GM21360 (cell line): ENCODE measurements at regions not wholly inside any gene's neighbourhood (a gene's known extent, or its start where the extent isn't known, plus 50 kb on each side); places are given as distances from the start of the nearest gene placed in this dataset.

Experiments
- ATAC-seq: cut with Tn5 transposase; IDR thresholded peaks from one replicate; pipeline ENCODE4 v1.9.1; 2021; ENCODE audit warnings: mild to moderate bottlenecking, moderate library complexity; ENCODE audit not compliant: unreplicated experiment

GRCh38 chr14:45381091-45381490 lies 128.1 kb upstream of the MIS18BP1 start:
- no peak for ATAC-seq

- no peak for ATAC-seq
These were observed 124.2 kb upstream of the MIS18BP1 start for GRCh38 chr14:45377166-45377565.

- no peak for ATAC-seq
These were observed 120.9 kb upstream of the MIS18BP1 start for GRCh38 chr14:45373877-45374276.

- no peak for ATAC-seq
These were observed 111.7 kb upstream of the MIS18BP1 start for GRCh38 chr14:45364565-45365156.

GRCh38 chr14:45362505-45362904 lies 109.5 kb upstream of the MIS18BP1 start:
- ATAC-seq = no peak

- no peak for ATAC-seq
These were observed 108.7 kb upstream of the MIS18BP1 start for GRCh38 chr14:45361727-45362126.

GRCh38 chr14:45359746-45360145 lies 106.7 kb upstream of the MIS18BP1 start:
- ATAC-seq = no peak

- no peak for ATAC-seq
These were observed 79.5 kb upstream of the MIS18BP1 start for GRCh38 chr14:45332360-45332988.

GRCh38 chr14:45308745-45309397 lies 55.9 kb upstream of the MIS18BP1 start:
- ATAC-seq = no peak
